Activated naive CD8-positive, alpha-beta T cell (primary cell): ENCODE measurements at regions not wholly inside any gene's neighbourhood (a gene's known extent, or its start where the extent isn't known, plus 50 kb on each side); places are given as distances from the start of the nearest gene placed in this dataset.
"Not testable (repeated sequence)": the region's sequence is repeated elsewhere in the genome, so short reads cannot be mapped to it uniquely, and the experiment has no call there.

ENCODE experiments used
- H3K27ac Mint-ChIP-seq: one replicate; pipeline ENCODE4 v1.8.0; 2021; ENCODE audit warnings: mixed read lengths
- H3K27me3 Mint-ChIP-seq: one replicate; pipeline ENCODE4 v1.8.0; 2021; ENCODE audit warnings: mixed read lengths
- H3K36me3 Mint-ChIP-seq: one replicate; pipeline ENCODE4 v1.8.0; 2021; ENCODE audit warnings: mixed read lengths
- H3K4me1 Mint-ChIP-seq: one replicate; pipeline ENCODE4 v1.8.0; 2021; ENCODE audit warnings: low read depth, mixed read lengths
- H3K4me3 Mint-ChIP-seq: one replicate; pipeline ENCODE4 v1.8.0; 2021; ENCODE audit warnings: mild to moderate bottlenecking, mixed read lengths
- H3K9me3 Mint-ChIP-seq: one replicate; pipeline ENCODE4 v1.8.0; 2021; ENCODE audit warnings: low read depth, mixed read lengths

DNA sequence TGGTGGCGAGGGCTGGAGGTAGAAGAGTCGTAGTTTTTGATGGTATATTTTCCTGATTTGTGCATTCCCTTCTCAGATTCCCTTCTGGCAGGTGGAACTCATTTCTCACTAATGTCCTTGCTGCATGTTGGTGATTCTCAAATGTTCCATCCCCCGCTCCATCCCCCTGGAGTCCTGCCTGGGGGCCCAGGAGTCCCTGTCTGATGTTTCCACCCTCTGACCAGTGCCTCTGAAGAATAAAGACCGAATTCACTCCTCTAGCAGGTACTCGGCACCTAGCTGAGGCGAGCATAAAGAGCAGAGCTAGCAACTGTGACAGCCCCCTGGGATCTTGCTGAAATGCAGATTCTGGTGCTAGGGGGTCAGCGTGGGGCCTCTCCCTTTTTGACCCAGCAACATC is 301.8 kb downstream of the BCL2L11 start:
- peaks cover 30% of the 10 kb centered on the region for H3K4me1 Mint-ChIP-seq
- H3K27me3 Mint-ChIP-seq, H3K36me3 Mint-ChIP-seq, H3K9me3 Mint-ChIP-seq: not testable (repeated sequence)
- H3K27ac Mint-ChIP-seq, result peak overlapping the region; percentile 86
- H3K4me3 Mint-ChIP-seq, result peak overlapping the region; percentile 10

DNA sequence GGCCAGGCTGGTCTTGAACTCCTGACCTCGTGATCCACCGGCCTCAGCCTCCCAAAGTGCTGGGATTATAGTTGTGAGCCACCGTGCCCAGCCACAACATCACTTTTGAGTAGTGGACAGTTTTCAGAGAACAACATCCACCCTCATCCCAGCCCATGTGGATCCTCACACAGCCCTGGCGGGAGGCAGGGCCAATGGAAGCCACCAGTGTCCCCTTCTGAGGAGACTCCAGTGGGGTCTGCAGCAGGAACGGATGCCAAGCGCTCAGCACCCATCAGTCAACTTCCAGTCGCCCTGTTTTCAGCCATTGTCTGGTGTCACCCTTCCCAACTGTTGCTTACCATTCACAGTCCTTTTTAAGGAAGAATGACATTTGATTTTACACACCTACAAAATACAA is 302.5 kb downstream of the BCL2L11 start:
- not testable (repeated sequence) for H3K27me3 Mint-ChIP-seq, H3K4me3 Mint-ChIP-seq, H3K27ac Mint-ChIP-seq, H3K36me3 Mint-ChIP-seq, H3K9me3 Mint-ChIP-seq
- H3K4me1 Mint-ChIP-seq, result peaks cover 30% of the 10 kb centered on the region

DNA sequence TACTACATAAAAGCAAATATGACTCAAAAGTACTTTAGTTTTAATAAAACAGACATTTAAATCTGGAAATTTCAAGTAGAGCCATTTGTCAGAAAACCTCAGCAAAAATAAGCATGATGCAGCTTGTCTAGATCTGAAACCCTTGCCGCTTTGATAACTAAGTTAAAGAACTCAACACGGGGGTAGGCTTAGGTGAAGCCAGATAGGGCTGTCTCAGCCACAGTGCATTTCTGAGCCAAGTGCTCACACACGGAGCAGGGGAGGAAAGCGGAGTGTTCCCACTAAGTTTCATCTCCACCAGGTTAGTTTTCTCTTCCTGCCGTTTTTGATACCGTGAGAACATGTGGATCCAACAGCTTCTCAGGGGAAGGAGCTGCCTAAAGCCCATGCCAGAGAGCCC is 303.5 kb downstream of the BCL2L11 start:
- H3K27ac Mint-ChIP-seq, result peak overlapping the region; percentile 83
- peaks cover 36% of the 10 kb centered on the region for H3K4me1 Mint-ChIP-seq
- not testable (repeated sequence) for H3K9me3 Mint-ChIP-seq, H3K27me3 Mint-ChIP-seq, H3K36me3 Mint-ChIP-seq, H3K4me3 Mint-ChIP-seq

GRCh38 chr2:111424851-111425309 is 304.2 kb downstream of the BCL2L11 start:
- not testable (repeated sequence) for H3K9me3 Mint-ChIP-seq, H3K36me3 Mint-ChIP-seq, H3K27me3 Mint-ChIP-seq
- H3K4me1 Mint-ChIP-seq, result peaks cover 39% of the 10 kb centered on the region
- peak overlapping the region; percentile 49 for H3K4me3 Mint-ChIP-seq
- peak overlapping the region; percentile 96 for H3K27ac Mint-ChIP-seq

- not testable (repeated sequence) for H3K36me3 Mint-ChIP-seq, H3K9me3 Mint-ChIP-seq, H3K27me3 Mint-ChIP-seq
- H3K4me1 Mint-ChIP-seq, result peaks cover 37% of the 10 kb centered on the region
- peak overlapping the region; percentile 91 for H3K27ac Mint-ChIP-seq
- peak overlapping the region; percentile 17 for H3K4me3 Mint-ChIP-seq
Observed at GRCh38 chr2:111425789-111426201, 305.1 kb downstream of the BCL2L11 start.

DNA sequence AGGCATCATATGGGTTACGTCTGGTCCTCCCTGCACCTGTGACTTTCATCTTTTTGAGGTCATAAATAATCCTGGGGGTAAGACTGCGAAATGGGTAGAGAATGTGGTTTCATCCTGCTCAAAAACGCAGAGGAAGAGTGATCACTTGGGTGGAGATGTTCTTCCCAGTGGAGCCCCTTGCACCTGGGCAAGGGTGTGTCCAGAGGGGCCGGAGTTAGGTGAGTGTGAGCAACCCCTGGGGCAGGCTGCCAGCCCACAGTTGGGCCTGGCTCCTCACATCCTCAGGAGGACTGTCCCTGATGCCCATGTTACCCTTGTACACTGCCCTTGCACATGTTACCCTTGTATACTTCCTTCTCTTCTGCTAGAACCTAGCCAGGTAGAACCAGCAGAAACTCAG is 306.6 kb downstream of the BCL2L11 start:
- peak overlapping the region; percentile 81 for H3K27ac Mint-ChIP-seq
- H3K4me3 Mint-ChIP-seq, result not testable (repeated sequence)

DNA sequence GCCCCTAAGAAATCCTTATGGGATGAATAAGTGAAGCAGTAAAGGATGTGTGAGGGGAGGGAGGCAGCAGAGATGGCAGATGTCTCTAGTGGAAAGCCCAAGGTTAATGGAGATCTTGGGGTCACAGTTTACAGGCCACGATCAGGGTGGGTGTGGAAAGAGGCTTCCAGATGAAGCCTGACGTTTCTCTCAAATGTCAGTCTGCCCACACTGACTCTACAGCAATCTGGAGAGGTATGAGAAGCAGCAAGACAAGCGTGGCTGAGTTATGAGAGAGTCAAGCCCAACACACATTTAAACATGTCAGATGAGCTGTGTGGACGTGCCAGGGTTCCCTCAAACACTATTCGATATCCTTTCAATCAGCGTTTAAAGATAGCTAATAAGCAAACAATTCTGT is 308.2 kb downstream of the BCL2L11 start:
- not testable (repeated sequence) for H3K9me3 Mint-ChIP-seq, H3K4me3 Mint-ChIP-seq, H3K36me3 Mint-ChIP-seq, H3K27me3 Mint-ChIP-seq
- peaks cover 36% of the 10 kb centered on the region for H3K4me1 Mint-ChIP-seq
- peak overlapping the region; percentile 81 for H3K27ac Mint-ChIP-seq

More for the DNA sequence above, 306.6 kb downstream of the BCL2L11 start:
- not testable (repeated sequence) for H3K36me3 Mint-ChIP-seq, H3K9me3 Mint-ChIP-seq, H3K27me3 Mint-ChIP-seq
- H3K4me1 Mint-ChIP-seq, result peaks cover 37% of the 10 kb centered on the region

- not testable (repeated sequence) for H3K27me3 Mint-ChIP-seq, H3K36me3 Mint-ChIP-seq, H3K4me3 Mint-ChIP-seq, H3K9me3 Mint-ChIP-seq
- Mint-ChIP-seq H3K27ac (peak overlapping the region; percentile 81), H3K4me1 (peaks cover 36% of the 10 kb centered on the region)
Observed at GRCh38 chr2:111429353-111429752, 308.6 kb downstream of the BCL2L11 start.

- H3K36me3 Mint-ChIP-seq, H3K27ac Mint-ChIP-seq, H3K4me3 Mint-ChIP-seq, H3K27me3 Mint-ChIP-seq, H3K9me3 Mint-ChIP-seq: not testable (repeated sequence)
- H3K4me1 Mint-ChIP-seq, result peaks cover 30% of the 10 kb centered on the region
Observed at GRCh38 chr2:111430817-111431661, 310.3 kb downstream of the BCL2L11 start.

GRCh38 chr2:111432423-111432822 is 311.7 kb downstream of the BCL2L11 start:
- H3K4me3 Mint-ChIP-seq, H3K36me3 Mint-ChIP-seq, H3K9me3 Mint-ChIP-seq, H3K27me3 Mint-ChIP-seq: not testable (repeated sequence)
- peaks cover 23% of the 10 kb centered on the region for H3K4me1 Mint-ChIP-seq
- H3K27ac Mint-ChIP-seq, result peak overlapping the region; percentile 59

GRCh38 chr2:111432916-111433499 is 312.3 kb downstream of the BCL2L11 start:
- H3K27ac Mint-ChIP-seq, H3K4me3 Mint-ChIP-seq: not testable (repeated sequence)
- peaks cover 27% of the 10 kb centered on the region for H3K4me1 Mint-ChIP-seq

GRCh38 chr2:111433892-111434607 is 313.3 kb downstream of the BCL2L11 start:
- not testable (repeated sequence) for H3K27me3 Mint-ChIP-seq, H3K9me3 Mint-ChIP-seq, H3K4me3 Mint-ChIP-seq, H3K27ac Mint-ChIP-seq, H3K36me3 Mint-ChIP-seq
- peaks cover 21% of the 10 kb centered on the region for H3K4me1 Mint-ChIP-seq

More at GRCh38 chr2:111432916-111433499, 312.3 kb downstream of the BCL2L11 start:
- H3K36me3 Mint-ChIP-seq, H3K9me3 Mint-ChIP-seq, H3K27me3 Mint-ChIP-seq: not testable (repeated sequence)

DNA sequence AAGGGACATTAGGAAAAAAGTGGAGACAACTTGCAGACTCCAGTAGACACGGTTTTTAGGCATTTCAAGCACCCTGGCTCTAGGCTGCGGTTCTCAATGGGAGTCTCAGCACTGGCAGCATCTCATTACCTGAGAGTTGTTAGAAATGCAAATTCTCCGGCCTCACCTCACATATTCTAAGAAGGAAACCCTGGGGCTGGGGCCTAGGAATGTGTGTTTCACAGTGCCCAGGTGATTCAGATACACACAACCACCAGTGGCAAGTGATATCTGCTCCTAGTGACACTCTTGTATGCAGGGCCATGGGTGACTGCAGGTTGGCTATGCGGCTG is 313.9 kb downstream of the BCL2L11 start:
- not testable (repeated sequence) for H3K9me3 Mint-ChIP-seq, H3K27ac Mint-ChIP-seq, H3K27me3 Mint-ChIP-seq, H3K36me3 Mint-ChIP-seq, H3K4me3 Mint-ChIP-seq
- H3K4me1 Mint-ChIP-seq, result peaks cover 18% of the 10 kb centered on the region

GRCh38 chr2:111435553-111436310 is 315.0 kb downstream of the BCL2L11 start:
- H3K36me3 Mint-ChIP-seq, H3K27me3 Mint-ChIP-seq, H3K9me3 Mint-ChIP-seq, H3K4me3 Mint-ChIP-seq: not testable (repeated sequence)
- Mint-ChIP-seq H3K4me1 (peaks cover 21% of the 10 kb centered on the region), H3K27ac (peak overlapping the region; percentile 58)

- not testable (repeated sequence) for H3K27ac Mint-ChIP-seq, H3K36me3 Mint-ChIP-seq, H3K9me3 Mint-ChIP-seq, H3K4me3 Mint-ChIP-seq, H3K27me3 Mint-ChIP-seq
- H3K4me1 Mint-ChIP-seq, result peaks cover 19% of the 10 kb centered on the region
Observed at GRCh38 chr2:111436411-111436810, 315.7 kb downstream of the BCL2L11 start.
